ENCODE measurements at regions not wholly inside any gene's neighbourhood (a gene's known extent, or its start where the extent isn't known, plus 50 kb on each side); places are given as distances from the start of the nearest gene placed in this dataset.

GRCh38 chr10:85148693-85149640 lies 820.6 kb downstream of the CCSER2 start:
- H3K4me3 ChIP-seq, result no peak overlapping the region
- DNase-seq (no peak), ATAC-seq (no peak)
- TF ChIP-seq, protein P1, sequence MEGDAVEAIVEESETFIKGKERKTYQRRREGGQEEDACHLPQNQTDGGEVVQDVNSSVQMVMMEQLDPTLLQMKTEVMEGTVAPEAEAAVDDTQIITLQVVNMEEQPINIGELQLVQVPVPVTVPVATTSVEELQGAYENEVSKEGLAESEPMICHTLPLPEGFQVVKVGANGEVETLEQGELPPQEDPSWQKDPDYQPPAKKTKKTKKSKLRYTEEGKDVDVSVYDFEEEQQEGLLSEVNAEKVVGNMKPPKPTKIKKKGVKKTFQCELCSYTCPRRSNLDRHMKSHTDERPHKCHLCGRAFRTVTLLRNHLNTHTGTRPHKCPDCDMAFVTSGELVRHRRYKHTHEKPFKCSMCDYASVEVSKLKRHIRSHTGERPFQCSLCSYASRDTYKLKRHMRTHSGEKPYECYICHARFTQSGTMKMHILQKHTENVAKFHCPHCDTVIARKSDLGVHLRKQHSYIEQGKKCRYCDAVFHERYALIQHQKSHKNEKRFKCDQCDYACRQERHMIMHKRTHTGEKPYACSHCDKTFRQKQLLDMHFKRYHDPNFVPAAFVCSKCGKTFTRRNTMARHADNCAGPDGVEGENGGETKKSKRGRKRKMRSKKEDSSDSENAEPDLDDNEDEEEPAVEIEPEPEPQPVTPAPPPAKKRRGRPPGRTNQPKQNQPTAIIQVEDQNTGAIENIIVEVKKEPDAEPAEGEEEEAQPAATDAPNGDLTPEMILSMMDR (IDR thresholded peaks at IDR 0.05), result no peak
- H3K36me3 ChIP-seq, result no peaks in the 10 kb centered on the region
- peaks cover 0 to 4% (median 0%) of the 10 kb centered on the region in 11 donors for H3K9me3 ChIP-seq
- H3K27ac ChIP-seq, result no peak overlapping the region
- no peaks in the 10 kb centered on the region for H3K4me1 ChIP-seq
- intact Hi-C loops (cut with DNase I), result no loop called here
- 71 to 77% methylated on average over 15 of the region's 15 CpGs for WGBS, 2 donors
- no peaks in the 10 kb centered on the region for H3K27me3 ChIP-seq

GRCh38 chr10:85149766-85150165 lies 821.4 kb downstream of the CCSER2 start:
- ATAC-seq (no peak), DNase-seq (no peak)
- intact Hi-C loops (cut with DNase I), result no loop called here
- Histone ChIP-seq H3K36me3 (no peaks in the 10 kb centered on the region), H3K4me3 (no peak overlapping the region), H3K4me1 (no peaks in the 10 kb centered on the region), H3K27me3 (no peaks in the 10 kb centered on the region), H3K9me3 (no peaks in the 10 kb centered on the region), H3K27ac (no peak overlapping the region)
- 83 to 86% methylated on average over 2 of the region's 2 CpGs for WGBS, 2 donors
- TF ChIP-seq, protein P1 (IDR thresholded peaks at IDR 0.05), result no peak

DNA sequence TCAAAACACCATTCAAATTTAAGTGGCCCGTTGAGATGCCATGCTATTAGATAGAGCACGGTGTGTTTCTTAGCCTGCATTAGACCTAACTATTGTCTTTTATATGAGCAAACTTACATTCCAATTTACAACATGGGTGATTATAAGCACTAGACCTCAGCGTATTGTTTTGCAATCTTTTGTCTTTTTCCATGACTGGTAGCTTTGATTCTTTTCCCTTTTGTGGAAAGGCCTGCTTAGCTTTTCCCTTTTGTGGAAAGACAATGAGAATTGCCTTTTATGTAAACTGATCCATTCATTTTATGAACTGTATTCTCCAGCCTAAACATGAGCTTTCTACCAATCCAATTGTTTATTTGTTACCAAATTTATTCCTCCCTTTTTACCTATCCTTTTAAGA lies 823.1 kb downstream of the CCSER2 start:
- 73 to 79% methylated on average over 3 of the region's 3 CpGs for whole genome bisulfite sequencing, 2 donors
- intact Hi-C loops (cut with DNase I), result no loop called here

DNA sequence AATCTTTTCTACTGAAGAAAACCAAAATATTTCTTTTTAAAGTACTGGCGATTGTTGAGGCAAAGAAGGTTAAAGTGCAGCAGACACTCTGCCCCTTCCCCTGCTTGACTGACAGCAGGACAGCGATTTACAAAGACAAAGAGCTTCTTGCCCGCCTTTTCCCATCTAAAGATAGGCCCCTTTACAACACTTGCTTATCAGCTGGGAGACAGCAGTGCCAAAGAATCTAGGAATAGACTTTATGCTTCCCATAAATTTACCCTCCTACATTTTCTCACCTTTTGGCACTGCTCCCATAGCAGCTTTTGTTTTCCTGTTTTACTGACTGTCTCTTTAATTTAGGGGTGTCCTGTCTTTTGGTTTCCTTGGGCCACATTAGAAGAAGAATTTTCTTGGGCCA lies 824.1 kb downstream of the CCSER2 start:
- intact Hi-C loops (cut with DNase I), result no loop called here
- DNase-seq, result no peak
- Histone ChIP-seq H3K27ac (no peak overlapping the region), H3K27me3 (no peaks in the 10 kb centered on the region), H3K4me3 (no peak overlapping the region), H3K9me3 (no peaks in the 10 kb centered on the region), H3K4me1 (no peaks in the 10 kb centered on the region), H3K36me3 (no peaks in the 10 kb centered on the region)
- TF ChIP-seq, protein P1 (IDR thresholded peaks at IDR 0.05), result no peak
- no peak for ATAC-seq
- 20 to 21% methylated on average over 3 of the region's 3 CpGs for WGBS, 2 donors

More for the DNA sequence above, 823.1 kb downstream of the CCSER2 start:
- Histone ChIP-seq H3K4me3 (no peak overlapping the region), H3K9me3 (no peaks in the 10 kb centered on the region), H3K27ac (no peak overlapping the region), H3K4me1 (no peaks in the 10 kb centered on the region), H3K27me3 (no peaks in the 10 kb centered on the region), H3K36me3 (no peaks in the 10 kb centered on the region)
- DNase-seq (no peak), ATAC-seq (no peak)
- TF ChIP-seq, protein P1 (IDR thresholded peaks at IDR 0.05), result no peak
